ENCODE measurements at regions not wholly inside any gene's neighbourhood (a gene's known extent, or its start where the extent isn't known, plus 50 kb on each side); places are given as distances from the start of the nearest gene placed in this dataset.

DNA sequence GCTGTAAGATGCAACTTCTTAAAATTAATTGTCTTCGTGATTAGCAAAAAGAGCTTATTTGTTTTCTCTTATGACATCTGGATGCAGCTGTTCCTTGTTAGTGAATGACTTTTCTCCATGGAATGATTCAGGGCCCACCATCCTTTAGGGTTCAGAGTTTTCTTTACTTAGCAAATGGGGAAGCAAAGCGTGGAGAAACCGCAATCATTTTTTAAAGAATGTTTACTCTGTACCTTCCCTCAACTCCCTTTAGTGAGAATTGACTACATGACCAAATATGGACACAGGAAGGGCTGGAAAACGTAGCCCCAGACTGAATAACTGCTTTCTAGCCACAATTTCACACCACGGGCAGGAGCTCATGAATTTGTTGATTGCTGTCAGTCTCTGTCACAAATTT, 130.1 kb downstream of the EDEM1 start (continued):
- TF ChIP-seq ZNF850 (CRISPR knock-in tag; conservative IDR thresholded peaks at IDR 0.05) (no peak), FOXA3 (CRISPR knock-in tag; IDR thresholded peaks at IDR 0.05) (peak; percentile 40), CBFB (CRISPR knock-in tag; IDR thresholded peaks at IDR 0.05) (no peak)

DNA sequence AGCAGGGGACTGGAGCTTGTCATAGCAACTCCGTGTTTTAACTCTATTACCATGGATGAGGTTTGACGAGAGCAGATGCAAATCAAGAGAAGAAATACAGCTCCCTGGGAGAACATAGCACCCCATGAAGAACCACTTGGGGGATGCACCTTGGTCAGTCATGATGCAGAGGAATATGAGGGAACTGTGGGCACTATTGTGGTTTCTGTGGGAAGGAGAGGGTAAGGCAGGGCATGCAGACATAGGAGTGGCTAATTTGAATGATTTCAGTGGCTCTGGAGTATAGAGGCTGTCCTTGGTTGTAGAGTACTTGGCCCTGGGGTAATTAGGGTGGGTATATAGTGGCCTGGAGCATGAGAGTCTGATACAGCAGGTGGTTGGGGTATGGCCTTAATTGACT, 131.9 kb downstream of the EDEM1 start:
- FAIRE-seq (no peak), ATAC-seq (no peak), DNase-seq (ENCODE audit: low spot score) (no peak)
- no peak overlapping the region for H2AFZ ChIP-seq (ENCODE audit: low read length)
- no peaks in the 10 kb centered on the region for H3K36me3 ChIP-seq (replicated peaks in 1 of 2; ENCODE audit: control insufficient read depth in 1 of 2, insufficient read depth in 2 of 2, low read length in 2 of 2)
- no peaks in the 10 kb centered on the region for H3K79me2 ChIP-seq (ENCODE audit: insufficient read depth, low read length)
- TF ChIP-seq ATM (IDR thresholded peaks at IDR 0.05; ENCODE audit: borderline replicate concordance): no peak
- CTCF ChIA-PET (ENCODE audit: low intra/inter-chr PET ratio, low total read pairs): no interaction called here
- no TSS peak for BruUV-seq (replicated peaks)
- intact Hi-C loops (cut with micrococcal nuclease; ENCODE audit: unreplicated experiment) (no loop called here), in situ Hi-C loops (cut with HindIII; ENCODE audit: extremely low pct_ligation_motif_present, low pct_unique_long_range_greater_than_20kb) (no loop called here)
- peaks cover 37% of the 10 kb centered on the region for H3K4me1 ChIP-seq (ENCODE audit: insufficient read depth, low read length)
- no peaks in the 10 kb centered on the region for H3K9me3 ChIP-seq (ENCODE audit: low read length)
- no peak overlapping the region for H3K4me2 ChIP-seq (ENCODE audit: low read depth, low read length)
- peaks cover 0 to 2% of the 10 kb centered on the region in 2 experiments; a peak in 1 of 5 replicates for H3K27me3 ChIP-seq (ENCODE audit: control insufficient read depth in 1 of 2, insufficient read depth in 2 of 2, low read length in 2 of 2)
- POLR2A ChIA-PET: no interaction called here
- H3K27ac ChIP-seq (ENCODE audit: extremely low read length, insufficient read depth, low read length): no peak overlapping the region
- no peak overlapping the region for H3K4me3 ChIP-seq (replicated peaks in 1 of 3; ENCODE audit: insufficient read depth in 1 of 3, low read depth in 2 of 3, low read length in 3 of 3)
- WGBS (ENCODE audit: low lambda C conversion rate): 83% methylated on average over 2 of the region's 2 CpGs
- H4K20me1 ChIP-seq (ENCODE audit: insufficient read depth, low read length): no peaks in the 10 kb centered on the region
- H3K9ac ChIP-seq (ENCODE audit: insufficient read depth, low read depth, low read length): no peak overlapping the region

DNA sequence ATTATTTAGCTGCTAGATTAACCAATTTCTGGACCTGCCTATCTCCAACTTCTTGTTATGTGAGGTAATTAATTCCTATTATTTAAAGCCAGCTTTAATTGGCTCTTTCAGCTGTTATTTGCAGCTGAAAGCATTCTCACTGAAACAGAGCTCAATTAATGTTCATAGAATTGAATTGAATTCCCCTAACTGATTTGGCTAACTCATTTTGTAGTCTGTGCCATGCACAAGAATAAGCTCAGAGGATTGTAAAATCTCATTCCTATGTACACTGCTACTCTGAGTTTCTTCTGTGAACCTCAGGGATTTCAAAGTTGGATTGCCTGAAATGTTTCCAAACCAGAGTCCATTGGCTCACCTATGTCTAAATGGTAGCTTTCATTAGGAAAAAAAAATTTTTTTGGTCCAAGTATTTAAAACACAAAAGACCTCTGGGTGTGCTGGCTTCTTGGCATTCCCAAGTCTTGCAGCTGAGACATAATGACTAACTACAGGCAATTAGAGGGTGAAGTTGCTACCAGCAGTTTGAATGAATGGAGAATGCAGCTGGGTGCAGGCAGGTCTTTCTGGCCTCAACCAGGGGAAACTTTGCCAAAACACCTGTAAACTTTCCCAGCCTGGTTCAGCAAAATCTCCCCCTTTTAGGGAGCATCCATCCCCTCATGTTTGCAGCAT, 134.3 kb downstream of the EDEM1 start:
- DNase-seq (ENCODE audit: low spot score): no peak
- in situ Hi-C loops (cut with HindIII; ENCODE audit: extremely low pct_ligation_motif_present, low pct_unique_long_range_greater_than_20kb): no loop called here

More for the DNA sequence above, 134.3 kb downstream of the EDEM1 start:
- no peak overlapping the region for H3K4me2 ChIP-seq (ENCODE audit: low read depth, low read length)
- FAIRE-seq: no peak
- no peak for ATAC-seq
- no peak overlapping the region for H2AFZ ChIP-seq (ENCODE audit: low read length)
- no peak overlapping the region for H3K27ac ChIP-seq (ENCODE audit: extremely low read length, insufficient read depth, low read length)
- no peaks in the 10 kb centered on the region for H3K36me3 ChIP-seq (replicated peaks in 1 of 2; ENCODE audit: control insufficient read depth in 1 of 2, insufficient read depth in 2 of 2, low read length in 2 of 2)
- no peak overlapping the region for H3K4me3 ChIP-seq (replicated peaks in 1 of 3; ENCODE audit: insufficient read depth in 1 of 3, low read depth in 2 of 3, low read length in 3 of 3)
- no peaks in the 10 kb centered on the region for H3K79me2 ChIP-seq (ENCODE audit: insufficient read depth, low read length)
- H4K20me1 ChIP-seq (ENCODE audit: insufficient read depth, low read length): no peaks in the 10 kb centered on the region
- H3K9me3 ChIP-seq (ENCODE audit: low read length): no peaks in the 10 kb centered on the region
- CTCF ChIA-PET (ENCODE audit: low intra/inter-chr PET ratio, low total read pairs): no interaction called here
- H3K9ac ChIP-seq (ENCODE audit: insufficient read depth, low read depth, low read length): no peak overlapping the region
- POLR2A ChIA-PET: no interaction called here
- TF ChIP-seq FOXO1 (CRISPR knock-in tag; IDR thresholded peaks at IDR 0.05) (no peak), ZNF891 (CRISPR knock-in tag; IDR thresholded peaks at IDR 0.05) (no peak), HOXA7 (CRISPR knock-in tag; IDR thresholded peaks at IDR 0.05) (no peak)
- peaks cover 0 to 10% of the 10 kb centered on the region in 2 experiments; a peak in 1 of 5 replicates for H3K27me3 ChIP-seq (ENCODE audit: control insufficient read depth in 1 of 2, insufficient read depth in 2 of 2, low read length in 2 of 2)
- intact Hi-C loops (cut with micrococcal nuclease; ENCODE audit: unreplicated experiment): no loop called here
- H3K4me1 ChIP-seq (ENCODE audit: insufficient read depth, low read length): peaks cover 35% of the 10 kb centered on the region
- BruUV-seq (replicated peaks): no TSS peak
